ENCODE measurements at regions not wholly inside any gene's neighbourhood (a gene's known extent, or its start where the extent isn't known, plus 50 kb on each side); places are given as distances from the start of the nearest gene placed in this dataset.

GRCh38 chr2:14245901-14246300, 386.6 kb upstream of the LRATD1 start:
- TF ChIP-seq CTCF (IDR thresholded peaks at IDR 0.05; ENCODE audit: low read length) (no peak), EZH2 (optimal IDR thresholded peaks at IDR 0.05; ENCODE audit: low read depth, low read length) (no peak), EZH2phosphoT487 (IDR thresholded peaks at IDR 0.05; ENCODE audit: low read length) (no peak)
